Erythroblast (primary cell): ENCODE measurements at regions not wholly inside any gene's neighbourhood (a gene's known extent, or its start where the extent isn't known, plus 50 kb on each side); places are given as distances from the start of the nearest gene placed in this dataset.

Experiments used
- GATA1 ChIP-seq: IDR thresholded peaks from 2 replicates; pipeline ENCODE4 v1.6.1; 2011; ENCODE audit warnings: low read depth, mild to moderate bottlenecking, control low read depth, low read length, moderate library complexity
- POLR2A ChIP-seq: IDR thresholded peaks from 2 replicates; pipeline ENCODE4 v1.6.1; 2011; ENCODE audit warnings: mild to moderate bottlenecking, low read length

DNA sequence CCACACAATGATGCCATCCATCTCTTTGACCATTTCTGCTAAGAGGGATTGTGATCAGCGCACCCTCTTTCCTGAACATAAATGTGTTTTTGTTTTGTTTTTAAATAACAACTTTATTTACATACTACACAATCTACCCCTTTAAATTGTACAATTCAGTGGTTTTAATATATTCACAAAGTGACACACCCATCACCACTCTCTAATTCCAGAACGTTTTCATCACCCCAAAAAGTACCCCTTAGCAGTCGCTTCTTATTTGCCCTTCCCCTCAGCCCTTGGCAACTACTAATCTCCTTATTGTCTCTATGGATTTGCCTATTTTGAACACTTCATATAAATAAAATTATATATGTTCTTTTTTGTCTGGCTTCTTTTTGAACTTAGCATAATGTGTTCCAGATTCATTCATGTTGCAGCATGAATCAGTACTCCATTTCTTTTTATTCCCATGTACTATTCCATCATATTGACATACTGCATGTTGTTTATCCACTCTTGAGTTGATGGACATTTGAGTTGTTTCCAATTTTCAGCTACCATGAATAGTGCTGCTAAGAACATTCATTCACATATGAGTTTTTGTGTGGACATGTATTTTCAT is 150.9 kb upstream of the NABP1 start:
- TF ChIP-seq POLR2A (no peak), GATA1 (no peak)
